HepG2 (cell line): ENCODE measurements at regions not wholly inside any gene's neighbourhood (a gene's known extent, or its start where the extent isn't known, plus 50 kb on each side); places are given as distances from the start of the nearest gene placed in this dataset.

Source experiments
- ATAC-seq: fragments of 200-7000 bp; cut with Tn5 transposase; 3 replicates; pipeline ENCODE4 v1.9.1; 2020; ENCODE audit warnings: mild to moderate bottlenecking, moderate library complexity
- BruUV-seq: library from RNA; stranded (reverse); fragments of 400-500 nt; replicated peaks from 2 replicates; lab custom pipeline; 2021; lab: Mats Ljungman, UMichigan
- CTCF ChIA-PET: fragments of 300-600 bp; formaldehyde crosslinking; extraction: SDS; loops from one replicate; lab custom pipeline; 2021; ENCODE audit warnings: low total read pairs, inconsistent platforms, low intra/inter-chr PET ratio; lab: Yijun Ruan, JAX
- POLR2A ChIA-PET: fragments of 350-600 bp; sonication (Branson Sonifier 250); formaldehyde crosslinking; loops from one replicate; lab custom pipeline; 2020; ENCODE audit warnings: antibody characterized with exemption, inconsistent platforms; lab: Yijun Ruan, JAX
- DNase-seq: peaks from one replicate; pipeline ENCODE4 v3.0.0-alpha.2; 2015; ENCODE audit warnings: low spot score
- FAIRE-seq: peaks from 3 replicates; lab custom pipeline; 2011; peaks lifted over from hg19 to GRCh38; lab: Jason Lieb, UNC
- H2AFZ ChIP-seq: one replicate; pipeline ENCODE4 v1.6.1; 2011; ENCODE audit warnings: low read length, inconsistent platforms
- H3K27ac ChIP-seq: fragments of 300-600 bp; 3 replicates; pipeline ENCODE4 v1.8.0; 2011; ENCODE audit warnings: mixed run types, mild to moderate bottlenecking, mixed read lengths, low read length, inconsistent platforms; ENCODE audit not compliant: insufficient read depth; ENCODE audit errors: extremely low read length
- H3K27me3 ChIP-seq, 2 experiments: fragments of 200-600 bp in 1 of 2; 2 replicates in 1 of 2; 3 replicates in 1 of 2; pipeline versions ENCODE4 v1.6.0 to v1.8.0; 2011; ENCODE audit warnings: low read length in 2 of 2, mild to moderate bottlenecking in 2 of 2, moderate library complexity in 2 of 2, inconsistent platforms in 1 of 2; ENCODE audit not compliant: insufficient read depth in 2 of 2, control insufficient read depth in 1 of 2
- H3K36me3 ChIP-seq, 2 experiments: fragments of 200-600 bp in 1 of 2; replicated peaks in 1 of 2; 2 replicates in 1 of 2; 3 replicates in 1 of 2; pipeline versions ENCODE4 v1.5.1 to v1.8.0; 2011; ENCODE audit warnings: low read length in 2 of 2, inconsistent platforms in 1 of 2; ENCODE audit not compliant: insufficient read depth in 2 of 2, control insufficient read depth in 1 of 2
- H3K4me1 ChIP-seq: 2 replicates; pipeline ENCODE4 v1.5.1; 2012; ENCODE audit warnings: low read length, inconsistent platforms; ENCODE audit not compliant: insufficient read depth
- H3K4me2 ChIP-seq: 2 replicates; pipeline ENCODE4 v1.6.0; 2011; ENCODE audit warnings: low read depth, low read length, inconsistent platforms
- H3K4me3 ChIP-seq, 3 experiments: fragments of 200-600 bp in 1 of 3; sonication (generic), shearing (Covaris generic) in 1 of 3; replicated peaks in 1 of 3; 2 replicates each; pipeline ENCODE4 v1.5.1; 2011 to 2016; ENCODE audit warnings: low read length in 3 of 3, inconsistent platforms in 2 of 3, low read depth in 2 of 3, mild to moderate bottlenecking in 2 of 3, control low read depth in 1 of 3, mixed read lengths in 1 of 3; ENCODE audit not compliant: insufficient read depth in 1 of 3
- H3K79me2 ChIP-seq: one replicate; pipeline ENCODE4 v1.6.1; 2011; ENCODE audit warnings: low read length, inconsistent platforms; ENCODE audit not compliant: insufficient read depth
- H3K9ac ChIP-seq: 2 replicates; pipeline ENCODE4 v1.6.0; 2011; ENCODE audit warnings: mild to moderate bottlenecking, low read depth, low read length, inconsistent platforms; ENCODE audit not compliant: insufficient read depth
- H3K9me3 ChIP-seq: 2 replicates; pipeline ENCODE4 v1.5.1; 2012; ENCODE audit warnings: mild to moderate bottlenecking, low read length
- H4K20me1 ChIP-seq: 2 replicates; pipeline ENCODE4 v1.6.0; 2011; ENCODE audit warnings: inconsistent platforms, mild to moderate bottlenecking, low read length, moderate library complexity; ENCODE audit not compliant: insufficient read depth
- CAMTA2 ChIP-seq: sonication (generic); formaldehyde crosslinking; IDR thresholded peaks from 2 replicates; pipeline ENCODE4 v1.4.0; 2020; ENCODE audit warnings: mild to moderate bottlenecking, missing genetic modification reagents, borderline replicate concordance
- CREM ChIP-seq, 2 experiments: sonication (generic) in 1 of 2; formaldehyde crosslinking in 1 of 2; IDR thresholded peaks; 2 replicates each; pipeline versions ENCODE4 v1.4.0 to v1.6.1; 2016 to 2020; ENCODE audit warnings: antibody characterized with exemption in 1 of 2, mild to moderate bottlenecking in 1 of 2, missing genetic modification reagents in 1 of 2
- EHMT2 ChIP-seq: fragments of 200-600 bp; sonication (generic); IDR thresholded peaks from 2 replicates; pipeline ENCODE4 v1.7.0; 2017; ENCODE audit warnings: antibody characterized with exemption, low read depth, low read length, borderline replicate concordance
- FIP1L1 ChIP-seq: fragments of 200-400 bp; formaldehyde crosslinking; IDR thresholded peaks from 2 replicates; pipeline ENCODE4 v1.6.1; 2018; ENCODE audit warnings: low read depth, mild to moderate bottlenecking, low read length, moderate library complexity, borderline replicate concordance; ENCODE audit not compliant: insufficient read depth
- FOXO1 ChIP-seq: sonication (generic); formaldehyde crosslinking; IDR thresholded peaks from 2 replicates; pipeline ENCODE4 v1.4.0; 2020; ENCODE audit warnings: missing genetic modification reagents
- GZF1 ChIP-seq: sonication (generic); formaldehyde crosslinking; IDR thresholded peaks from 2 replicates; pipeline ENCODE4 v1.5.1; 2020; ENCODE audit warnings: mild to moderate bottlenecking, missing genetic modification reagents
- HOXA3 ChIP-seq: sonication (generic); formaldehyde crosslinking; IDR thresholded peaks from 2 replicates; pipeline ENCODE4 v1.5.0; 2020; ENCODE audit warnings: missing genetic modification reagents
- KDM1A ChIP-seq: IDR thresholded peaks from 2 replicates; pipeline ENCODE4 v1.6.1; 2016; ENCODE audit warnings: missing compliant biosample characterization
- KDM3A ChIP-seq: IDR thresholded peaks from 2 replicates; pipeline ENCODE4 v1.6.1; 2018; ENCODE audit warnings: low read depth, missing compliant biosample characterization
- MED1 ChIP-seq: sonication (generic); formaldehyde crosslinking; IDR thresholded peaks from 2 replicates; pipeline ENCODE4 v1.4.0; 2020; ENCODE audit warnings: missing genetic modification reagents
- PAWR ChIP-seq: sonication (generic); formaldehyde crosslinking; IDR thresholded peaks from 2 replicates; pipeline ENCODE4 v1.4.0; 2020; ENCODE audit warnings: missing genetic modification reagents, mild to moderate bottlenecking, borderline replicate concordance
- PHF8 ChIP-seq: sonication (generic); formaldehyde crosslinking; IDR thresholded peaks from 2 replicates; pipeline ENCODE4 v1.5.0; 2020; ENCODE audit warnings: missing genetic modification reagents
- SSRP1 ChIP-seq: IDR thresholded peaks from 2 replicates; pipeline ENCODE4 v1.6.1; 2016; ENCODE audit warnings: control low read depth
- STAT6 ChIP-seq: sonication (generic); formaldehyde crosslinking; IDR thresholded peaks from 2 replicates; pipeline ENCODE4 v1.4.0; 2020; ENCODE audit warnings: missing genetic modification reagents, mild to moderate bottlenecking, borderline replicate concordance
- SYNCRIP ChIP-seq: fragments of 200-400 bp; formaldehyde crosslinking; IDR thresholded peaks from 2 replicates; pipeline ENCODE4 v1.6.1; 2018; ENCODE audit warnings: mild to moderate bottlenecking, low read depth, low read length; ENCODE audit not compliant: insufficient read depth
- THYN1 ChIP-seq: sonication (generic); formaldehyde crosslinking; IDR thresholded peaks from 2 replicates; pipeline ENCODE4 v1.8.1; 2023; ENCODE audit warnings: low read depth, mild to moderate bottlenecking, moderate library complexity, missing genetic modification reagents, borderline replicate concordance
- ZMYM2 ChIP-seq: sonication (generic); formaldehyde crosslinking; IDR thresholded peaks from 2 replicates; pipeline ENCODE4 v1.8.0; 2022; ENCODE audit warnings: mild to moderate bottlenecking, missing genetic modification reagents
- ZNF512 ChIP-seq: sonication (generic); formaldehyde crosslinking; IDR thresholded peaks from 2 replicates; pipeline ENCODE4 v1.4.0; 2020; ENCODE audit warnings: mild to moderate bottlenecking, missing genetic modification reagents
- ZNF768 ChIP-seq: sonication (generic); formaldehyde crosslinking; IDR thresholded peaks from 2 replicates; pipeline ENCODE4 v1.4.0; 2020; ENCODE audit warnings: missing genetic modification reagents
- ZNF878 ChIP-seq: sonication (generic); formaldehyde crosslinking; IDR thresholded peaks from 2 replicates; pipeline ENCODE4 v1.8.1; 2023; ENCODE audit warnings: mild to moderate bottlenecking, missing genetic modification reagents, moderate library complexity
- WGBS: methylation state at CpG from one replicate; pipeline ENCODE4 v1.1.6; 2017; ENCODE audit warnings: low lambda C conversion rate; 5-methylcytosine and 5-hydroxymethylcytosine counted together
- in situ Hi-C: cut with HindIII; loops from 2 replicates; pipeline ENCODE4 v1.10.0; 2017; ENCODE audit warnings: low pct_unique_long_range_greater_than_20kb; ENCODE audit not compliant: extremely low pct_ligation_motif_present
- intact Hi-C: fragments of 100-400 bp; cut with micrococcal nuclease; formaldehyde crosslinking; loops from one replicate; pipeline ENCODE4 v1.10.0; 2022; ENCODE audit not compliant: unreplicated experiment

- H3K4me2 ChIP-seq, result no peak overlapping the region
- no peaks in the 10 kb centered on the region for H3K36me3 ChIP-seq
- BruUV-seq, result no TSS peak
- CTCF ChIA-PET, result no interaction called here
- no peaks in the 10 kb centered on the region for H3K9me3 ChIP-seq
- no peak overlapping the region for H3K27ac ChIP-seq
- TF ChIP-seq ZMYM2 (no peak), KDM3A (CRISPR knock-in tag) (no peak), FOXO1 (CRISPR knock-in tag) (no peak), THYN1 (CRISPR knock-in tag) (no peak), MED1 (no peak), SSRP1 (CRISPR knock-in tag) (no peak), CREM (IDR thresholded peaks at IDR 0.05) (no peak), CREM (CRISPR knock-in tag; IDR thresholded peaks at IDR 0.05) (no peak), STAT6 (CRISPR knock-in tag) (no peak), ZNF512 (CRISPR knock-in tag) (no peak), ZNF768 (CRISPR knock-in tag) (no peak), HOXA3 (CRISPR knock-in tag) (no peak), KDM1A (CRISPR knock-in tag) (no peak), FIP1L1 (no peak), GZF1 (CRISPR knock-in tag) (no peak), PAWR (CRISPR knock-in tag) (no peak), SYNCRIP (no peak), PHF8 (no peak), ZNF878 (CRISPR knock-in tag) (no peak), EHMT2 (no peak), CAMTA2 (CRISPR knock-in tag) (no peak)
- H3K4me1 ChIP-seq, result no peaks in the 10 kb centered on the region
- 8% methylated on average over 1 of the region's 1 CpG for WGBS
- FAIRE-seq (no peak), DNase-seq (no peak), ATAC-seq (no peak)
- no peaks in the 10 kb centered on the region for H3K79me2 ChIP-seq
- no peaks in the 10 kb centered on the region for H4K20me1 ChIP-seq
- no peak overlapping the region for H3K9ac ChIP-seq
- intact Hi-C loops, result no loop called here
- POLR2A ChIA-PET, result no interaction called here
- no peak overlapping the region for H3K4me3 ChIP-seq
- H2AFZ ChIP-seq, result no peak overlapping the region
- in situ Hi-C loops, result no loop called here
- H3K27me3 ChIP-seq, result no peaks in the 10 kb centered on the region
Observed at GRCh38 chr3:103785537-103785936, 1350.7 kb downstream of the ZPLD1 start.
